HS-5 (cell line): ENCODE measurements at regions not wholly inside any gene's neighbourhood (a gene's known extent, or its start where the extent isn't known, plus 50 kb on each side); places are given as distances from the start of the nearest gene placed in this dataset.

Experiments used
- DNase-seq: peaks from one replicate; pipeline ENCODE4 v3.0.0-alpha.2; 2012; ENCODE audit warnings: low read depth

GRCh38 chr2:212610872-212611425, 72.3 kb upstream of the ERBB4 start:
- DNase-seq = no peak

GRCh38 chr2:212609479-212609878, 70.9 kb upstream of the ERBB4 start:
- no peak for DNase-seq

DNA sequence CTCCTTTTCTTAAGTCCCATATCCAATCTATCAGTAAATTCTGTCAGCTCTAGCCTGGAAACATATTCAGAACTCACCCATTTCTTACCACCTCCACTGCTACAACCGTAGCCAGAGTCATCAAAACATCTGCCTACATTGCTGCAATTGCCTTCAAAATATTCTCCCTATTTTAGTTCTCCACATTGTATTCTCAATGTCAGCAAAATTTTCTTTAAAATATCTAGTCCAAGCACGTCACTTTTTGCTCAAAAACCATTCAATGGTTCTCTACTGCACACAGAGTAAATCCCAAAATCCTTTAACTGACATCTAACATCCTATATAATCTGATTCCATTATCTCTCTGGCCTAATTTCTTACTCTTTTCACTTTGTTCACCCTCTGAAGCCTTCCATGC, 68.5 kb upstream of the ERBB4 start:
- no peak for DNase-seq

GRCh38 chr2:212606232-212606631, 67.6 kb upstream of the ERBB4 start:
- DNase-seq = no peak

DNA sequence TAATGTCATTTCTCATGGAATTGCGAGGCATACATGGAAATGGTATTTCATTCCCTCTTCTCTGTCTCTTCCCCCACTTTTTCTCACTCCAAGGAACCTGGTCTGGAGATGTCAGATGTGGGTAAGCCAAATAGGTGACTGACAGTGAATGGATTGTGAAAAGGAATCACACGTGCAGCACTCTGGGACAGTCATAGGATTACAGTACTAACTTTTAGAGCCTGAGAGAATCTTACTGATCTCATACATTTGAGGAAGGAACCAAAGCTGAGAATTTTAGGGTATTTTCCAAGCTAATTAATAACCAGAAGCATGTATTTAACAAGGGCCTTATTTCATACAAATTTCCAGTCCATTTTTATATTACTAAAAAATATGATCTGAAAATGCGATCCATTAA, 58.1 kb upstream of the ERBB4 start:
- DNase-seq = no peak

DNA sequence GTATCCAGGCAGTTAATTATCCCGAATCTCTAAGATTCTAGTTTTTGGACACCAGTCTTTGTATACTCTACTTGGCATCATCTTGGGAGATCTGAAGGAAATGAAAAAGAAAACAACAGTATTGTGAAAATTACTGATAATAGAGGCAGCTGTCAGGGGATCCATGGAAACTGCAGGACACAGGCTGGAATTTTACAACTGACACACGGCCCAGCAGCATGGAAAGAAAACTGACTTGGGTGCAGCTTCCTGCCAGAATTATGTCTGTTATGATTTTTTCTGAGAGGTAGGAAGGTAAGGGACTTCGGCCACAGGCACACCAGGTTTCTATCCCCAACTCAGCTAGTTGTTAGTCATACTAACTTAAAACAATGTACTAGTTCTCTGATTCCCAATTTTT, 57.7 kb upstream of the ERBB4 start:
- DNase-seq = no peak

- DNase-seq = peak; percentile 18
Measured at GRCh38 chr2:212595036-212595654, 56.5 kb upstream of the ERBB4 start.

DNA sequence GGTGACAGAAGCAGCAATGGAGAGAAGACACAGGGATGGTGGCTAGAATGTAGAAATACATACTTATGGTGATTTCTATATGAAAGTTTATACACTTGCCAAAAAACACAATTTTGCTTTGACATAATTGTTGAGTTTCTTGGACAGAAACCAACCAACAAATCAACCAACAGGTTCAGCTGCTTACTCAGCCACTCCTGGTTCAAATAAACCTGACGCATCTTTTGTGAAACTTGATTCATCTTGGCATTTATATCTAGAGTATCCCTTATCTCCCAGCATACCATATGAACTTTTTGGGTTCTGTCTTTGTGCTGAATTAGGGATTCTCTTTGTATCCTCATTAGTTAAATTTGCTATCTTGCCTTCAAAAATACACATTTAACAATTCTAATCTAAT, 54.1 kb upstream of the ERBB4 start:
- DNase-seq = no peak
